HG03442 (cell line): ENCODE measurements at regions not wholly inside any gene's neighbourhood (a gene's known extent, or its start where the extent isn't known, plus 50 kb on each side); places are given as distances from the start of the nearest gene placed in this dataset.

Experiments
- ATAC-seq: cut with Tn5 transposase; IDR thresholded peaks from one replicate; pipeline ENCODE4 v1.9.1; 2021; ENCODE audit warnings: mild to moderate bottlenecking, moderate library complexity; ENCODE audit not compliant: unreplicated experiment

DNA sequence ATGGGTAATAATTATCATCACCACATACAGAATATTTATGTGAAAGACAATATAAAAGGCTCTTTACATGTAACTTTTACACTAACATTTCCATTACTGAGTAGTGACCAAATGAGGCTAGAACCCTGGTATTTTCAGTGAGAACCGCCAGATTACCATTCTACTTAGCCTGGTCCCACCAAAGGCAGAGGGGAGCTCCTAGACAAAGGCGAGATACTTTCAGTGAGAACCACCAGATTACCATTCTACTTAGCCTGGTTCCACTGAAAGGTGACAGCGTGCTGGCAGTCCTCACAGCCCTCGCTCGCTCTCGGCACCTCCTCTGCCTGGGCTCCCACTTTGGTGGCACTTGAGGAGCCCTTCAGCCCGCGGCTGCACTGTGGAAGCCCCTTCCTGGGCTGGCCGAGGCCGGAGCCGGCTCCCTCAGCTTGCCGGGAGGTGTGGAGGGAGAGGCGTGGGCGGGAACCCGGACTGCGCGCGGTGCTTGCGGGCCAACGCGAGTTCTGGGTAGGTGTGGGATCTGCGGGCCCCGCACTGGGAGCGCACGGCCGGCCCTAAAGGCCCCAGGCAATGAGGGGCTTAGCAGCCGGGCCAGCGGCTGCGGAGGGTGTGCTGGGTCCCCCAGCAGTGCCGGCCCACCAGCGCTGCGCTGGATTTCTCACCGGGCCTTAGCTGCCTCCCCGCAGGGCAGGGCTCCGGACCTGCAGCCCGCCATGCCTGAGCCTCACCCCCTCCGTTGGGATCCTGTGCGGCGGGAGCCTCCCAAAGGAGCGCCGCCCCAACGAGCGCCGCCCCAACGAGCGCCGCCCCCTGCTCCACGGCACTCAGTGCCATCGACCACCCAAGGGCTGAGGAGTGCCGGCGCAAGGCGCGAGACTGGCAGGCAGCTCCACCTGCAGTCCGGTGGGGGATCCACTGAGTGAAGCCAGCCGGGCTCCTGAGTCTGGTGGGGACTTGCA, 1276.1 kb downstream of the PCDH7 start:
- ATAC-seq = no peak

DNA sequence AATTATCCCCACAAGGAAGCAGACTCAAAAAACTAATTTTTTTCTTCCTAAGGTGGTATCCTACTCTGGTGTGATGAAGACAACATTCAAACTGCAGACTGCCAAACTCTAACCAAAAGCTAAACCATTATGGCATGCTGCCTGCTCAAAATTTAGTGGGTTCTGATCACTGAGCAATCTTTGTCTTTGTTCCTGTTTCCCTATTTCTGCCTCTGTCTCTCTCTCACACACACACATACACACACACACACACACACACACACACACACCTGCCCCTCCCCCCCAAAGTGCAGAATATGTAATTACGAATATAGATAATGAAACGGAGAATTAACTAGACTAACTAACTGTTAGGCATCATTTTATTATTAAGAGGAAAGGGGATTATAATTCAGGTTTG, 1278.6 kb downstream of the PCDH7 start:
- no peak for ATAC-seq

DNA sequence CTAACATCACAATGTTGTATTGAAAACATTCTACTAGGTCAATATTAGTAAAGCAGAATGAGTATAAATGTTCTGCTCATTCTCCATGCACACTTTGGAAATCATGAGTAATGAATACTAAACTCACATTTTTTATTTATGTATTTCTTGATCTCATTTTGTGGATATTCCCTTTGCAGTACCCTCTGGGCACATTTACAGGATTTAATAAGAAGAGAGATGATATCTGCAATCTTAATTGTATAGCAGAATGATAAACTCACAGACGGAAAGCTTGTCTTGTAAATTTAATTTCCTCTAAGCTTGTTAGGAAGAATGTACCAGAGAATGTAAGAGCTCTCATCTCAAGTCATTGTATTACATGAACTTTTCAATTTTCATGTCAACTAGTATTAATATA, 1279.7 kb downstream of the PCDH7 start:
- ATAC-seq = no peak

DNA sequence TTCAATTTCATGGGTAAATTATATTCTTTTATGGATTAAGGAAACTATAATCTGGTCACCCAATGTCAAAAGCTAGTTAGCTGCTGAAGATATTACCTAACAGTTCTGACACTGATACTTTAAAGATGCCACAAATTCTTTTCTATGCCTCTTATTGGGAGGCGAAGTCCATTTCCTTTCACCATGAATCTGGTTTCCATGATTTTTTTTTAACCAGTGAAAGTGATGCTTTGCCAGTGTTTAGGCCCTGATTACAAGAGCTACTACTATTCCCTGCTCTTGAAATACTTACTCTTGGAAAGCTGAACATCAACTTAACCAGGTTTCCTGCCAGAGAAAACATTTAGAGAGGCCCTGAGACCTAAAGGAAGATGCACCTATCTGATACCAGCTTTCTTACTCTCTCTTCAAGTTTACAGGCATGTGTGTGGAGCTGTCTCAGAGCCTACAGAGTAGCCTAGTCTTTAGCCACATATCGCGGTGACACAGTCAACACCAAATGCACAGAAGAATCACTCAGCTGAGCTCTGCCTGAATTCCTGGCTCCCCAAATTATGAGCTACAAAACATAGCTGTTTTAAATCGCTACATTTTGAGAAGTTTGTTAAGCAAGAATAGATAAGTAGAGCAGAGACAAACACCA, 1280.8 kb downstream of the PCDH7 start:
- no peak for ATAC-seq

DNA sequence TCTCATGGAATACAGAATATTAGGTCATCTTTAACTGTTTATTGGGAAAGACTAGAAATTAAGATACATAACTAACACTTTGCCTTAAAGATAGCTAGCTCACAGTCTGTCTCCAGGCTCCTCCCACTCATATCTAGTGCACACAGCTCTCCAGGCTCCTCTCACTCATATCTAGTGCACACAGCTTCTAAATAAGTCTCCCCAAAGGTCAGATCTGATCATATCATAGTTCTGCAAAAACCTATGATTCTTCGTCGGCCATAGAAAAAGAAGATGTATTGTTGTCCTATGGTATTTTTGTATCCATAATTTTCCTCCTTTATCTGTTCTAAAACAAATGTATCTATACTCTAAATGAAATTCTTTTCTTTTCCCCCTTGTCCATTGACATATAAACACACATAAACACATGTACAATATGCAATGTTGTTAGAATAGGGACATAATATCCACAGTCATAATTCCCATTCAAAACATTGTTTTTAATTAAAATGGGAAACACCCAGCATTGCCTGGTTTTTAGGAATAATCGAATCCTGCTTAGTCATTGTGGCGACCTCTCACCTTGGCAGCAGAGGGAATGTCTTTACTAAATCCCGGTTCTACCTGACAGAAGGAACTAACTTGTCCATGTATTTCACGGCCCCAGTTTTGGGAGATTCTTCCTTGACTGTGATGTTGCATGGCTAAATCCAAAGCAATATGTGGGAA, 1282.0 kb downstream of the PCDH7 start:
- ATAC-seq = no peak

DNA sequence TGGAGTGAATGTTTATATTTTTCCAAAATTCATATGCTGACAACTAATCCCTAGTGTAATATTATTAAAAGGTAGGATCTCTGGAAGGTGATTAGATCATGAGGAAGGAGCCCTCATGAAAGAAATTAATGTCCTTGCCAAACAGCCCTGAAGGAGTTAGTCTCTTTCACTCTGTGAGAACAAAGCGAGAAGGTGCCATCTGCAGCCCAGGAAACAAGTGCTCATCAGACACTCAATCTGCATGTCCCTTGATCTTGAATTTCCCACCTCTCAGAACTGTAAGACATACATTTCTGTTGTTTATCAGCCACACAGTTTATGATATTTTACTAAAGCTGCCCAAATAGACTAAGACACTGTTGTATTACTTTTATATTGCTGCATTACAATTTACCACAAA, 1283.4 kb downstream of the PCDH7 start:
- no peak for ATAC-seq

DNA sequence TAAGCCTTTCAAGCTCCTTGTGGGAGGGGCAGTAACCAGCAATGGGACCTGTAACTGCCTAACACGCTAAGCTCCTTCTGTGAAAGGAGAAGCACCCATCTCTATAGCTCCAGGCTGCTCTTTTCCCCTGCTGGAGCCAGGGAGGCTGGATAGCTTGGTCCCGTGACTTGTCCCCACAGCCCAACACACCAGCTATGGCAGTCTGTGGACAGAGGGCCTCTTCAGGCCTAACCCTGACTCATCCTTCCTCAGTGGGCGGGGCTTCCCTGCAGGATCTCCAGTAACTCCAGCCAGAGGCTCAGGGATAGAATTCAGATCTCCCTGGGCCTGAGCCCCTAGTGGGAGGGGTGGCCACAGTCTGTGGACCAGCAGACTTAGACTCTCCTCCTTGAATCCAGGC, 1290.1 kb downstream of the PCDH7 start:
- ATAC-seq = no peak

DNA sequence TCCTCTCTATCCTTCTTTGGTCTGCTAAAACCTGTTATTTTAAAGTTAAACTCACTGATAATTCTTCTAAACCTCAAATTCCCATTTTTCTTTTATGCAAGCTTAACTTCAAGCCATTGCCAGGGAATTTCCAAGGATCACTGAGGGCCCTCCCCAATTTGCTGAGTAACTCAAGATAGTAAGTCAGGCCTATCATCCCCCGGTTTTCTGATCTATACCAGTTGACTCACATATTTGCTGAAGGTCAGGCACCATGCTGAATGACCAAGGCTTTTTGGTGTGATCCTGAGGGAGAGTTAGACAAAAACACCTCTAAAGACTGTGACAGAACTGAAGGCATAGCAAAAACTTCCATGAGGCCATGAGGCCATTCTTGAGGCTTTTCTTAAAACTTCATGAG, 1301.9 kb downstream of the PCDH7 start:
- no peak for ATAC-seq

DNA sequence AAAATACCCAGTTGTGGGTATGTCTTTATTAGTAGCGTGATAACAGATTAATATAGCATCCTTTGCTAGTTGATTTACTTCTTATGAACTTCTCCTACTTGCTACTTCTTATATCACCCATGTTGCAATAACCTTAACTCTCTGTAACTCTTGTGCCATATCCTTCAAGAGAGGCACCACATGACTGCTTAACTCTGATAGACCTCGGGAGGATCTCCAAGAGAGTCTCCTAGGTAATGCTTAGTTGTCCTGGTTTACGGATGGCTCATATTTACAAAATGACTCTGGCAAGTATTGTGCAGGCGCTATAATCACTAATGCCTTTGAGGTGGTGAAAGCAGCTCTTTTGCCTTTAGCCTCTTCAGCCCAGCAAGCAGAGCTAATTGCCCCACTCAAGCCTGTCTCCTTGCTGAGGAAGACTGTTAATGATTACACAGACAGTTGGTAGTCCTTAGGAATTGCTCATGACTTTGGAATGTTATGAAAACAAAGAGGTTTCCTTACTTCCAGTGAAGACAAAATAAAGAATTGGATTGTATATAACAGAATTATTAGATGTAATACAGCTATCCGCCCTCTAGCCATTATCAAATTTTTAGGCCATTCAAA, 1305.8 kb downstream of the PCDH7 start:
- ATAC-seq = no peak

DNA sequence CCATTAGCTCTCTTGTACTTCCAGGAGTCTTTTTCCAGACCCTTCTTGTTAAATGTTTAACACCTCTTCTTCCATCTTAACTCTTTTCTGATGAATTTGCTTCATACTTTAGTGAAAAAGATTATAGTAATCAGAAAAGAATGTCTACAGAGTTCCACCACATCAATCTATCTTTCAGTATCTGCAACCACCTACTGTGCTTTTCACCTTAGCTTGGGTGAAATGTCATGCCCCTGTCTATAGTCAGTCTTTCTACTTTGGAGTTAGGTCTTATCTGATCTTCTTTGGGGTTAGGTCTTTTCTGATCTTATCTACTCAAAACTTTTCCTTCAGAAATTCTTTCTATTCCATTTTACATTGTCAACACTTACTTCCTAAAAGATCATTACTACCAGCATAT, 1310.2 kb downstream of the PCDH7 start:
- ATAC-seq = no peak

DNA sequence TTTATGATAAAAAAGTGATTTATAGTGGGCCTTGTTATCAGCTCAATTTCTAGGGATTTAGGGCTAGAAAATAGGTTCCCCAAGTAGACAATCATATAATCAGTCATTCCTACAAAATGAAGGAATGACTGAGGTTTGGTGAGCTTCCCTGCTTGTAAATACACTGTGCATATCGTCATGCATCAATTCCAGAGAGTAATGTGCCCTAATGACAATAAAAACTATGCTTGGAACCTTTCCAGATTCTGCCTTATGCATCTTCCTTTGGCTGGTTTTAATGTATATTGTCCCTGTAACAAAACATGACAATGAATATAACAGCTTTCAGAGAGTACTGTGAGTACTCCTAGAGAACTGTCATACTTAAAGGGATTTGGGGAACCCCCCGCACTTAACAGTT, 1310.9 kb downstream of the PCDH7 start:
- ATAC-seq = no peak

DNA sequence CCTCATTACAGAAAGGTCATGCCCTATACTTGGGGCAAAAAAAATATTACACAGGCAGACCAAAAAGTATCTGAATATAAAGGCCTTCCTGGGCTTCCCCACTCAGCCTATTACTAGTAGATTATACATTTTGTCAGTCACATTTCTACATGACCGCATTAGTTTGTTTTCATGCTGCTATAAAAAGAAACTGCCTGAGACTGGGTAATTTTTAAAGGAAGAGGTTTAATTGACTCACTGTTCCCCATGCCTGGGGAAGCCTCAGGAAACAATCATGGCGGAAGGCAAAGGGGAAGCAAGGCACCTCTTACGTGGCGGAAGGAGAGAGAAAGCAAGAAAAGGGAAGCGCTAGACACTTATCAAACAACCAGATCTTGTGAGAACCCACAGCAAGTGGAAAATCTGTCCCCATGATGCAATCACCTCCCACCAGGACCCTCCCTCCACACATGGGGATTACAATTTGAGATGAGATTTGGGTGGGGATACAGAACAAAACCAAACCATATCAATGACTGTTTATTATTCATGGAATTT, 1312.0 kb downstream of the PCDH7 start:
- no peak for ATAC-seq

DNA sequence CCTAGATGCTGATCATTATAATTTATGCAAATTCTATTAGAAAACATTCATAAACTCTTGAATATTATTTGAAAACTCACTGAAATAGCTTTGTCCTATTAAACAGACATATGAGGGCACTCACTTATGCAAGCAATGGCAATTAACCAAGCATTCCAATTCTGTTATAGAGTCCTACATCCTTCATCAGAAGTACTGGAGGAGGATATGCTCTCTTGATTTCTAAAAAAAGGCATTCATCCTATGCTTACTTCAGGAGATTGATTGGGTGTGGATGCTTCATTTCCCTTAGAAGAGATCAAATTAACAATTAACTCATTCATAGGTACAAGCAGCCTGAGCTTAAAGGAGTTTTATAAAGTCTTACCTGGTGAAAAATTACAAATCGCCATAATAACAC, 1317.2 kb downstream of the PCDH7 start:
- ATAC-seq = no peak

DNA sequence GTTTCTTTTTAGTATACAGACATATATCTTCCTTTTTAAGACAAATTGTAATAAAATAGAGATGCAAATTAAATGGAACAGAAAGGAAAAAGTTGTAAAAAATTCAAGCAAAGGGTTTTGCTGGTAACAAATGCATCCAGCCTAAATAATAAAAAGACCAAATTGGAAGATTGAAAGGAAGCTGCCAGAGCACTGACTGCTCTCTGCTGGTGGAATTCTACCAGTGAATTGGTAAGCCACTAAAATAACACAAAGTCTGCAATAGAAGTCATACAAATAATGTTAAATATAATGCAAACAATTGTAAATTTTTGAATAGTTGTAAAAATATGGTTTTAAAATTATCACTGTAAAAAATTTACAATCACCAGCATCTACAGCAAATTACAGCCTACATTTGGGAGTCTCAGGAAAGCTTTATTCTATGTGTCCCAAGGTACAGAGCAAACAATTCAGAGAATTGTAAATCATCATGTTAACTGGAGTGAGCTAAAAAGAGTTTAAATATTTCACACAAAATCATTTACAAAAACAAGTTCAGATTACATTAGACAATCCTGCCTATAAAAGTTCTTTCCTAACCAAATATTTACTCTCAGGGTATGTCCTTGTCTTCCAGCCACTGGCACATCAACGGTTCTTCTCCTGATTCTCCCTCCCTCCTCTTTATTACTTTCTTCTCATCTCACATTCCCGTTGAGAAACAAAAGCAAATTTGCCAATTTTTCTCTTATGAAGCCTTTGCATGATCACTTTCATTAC, 1322.5 kb downstream of the PCDH7 start:
- ATAC-seq = no peak

DNA sequence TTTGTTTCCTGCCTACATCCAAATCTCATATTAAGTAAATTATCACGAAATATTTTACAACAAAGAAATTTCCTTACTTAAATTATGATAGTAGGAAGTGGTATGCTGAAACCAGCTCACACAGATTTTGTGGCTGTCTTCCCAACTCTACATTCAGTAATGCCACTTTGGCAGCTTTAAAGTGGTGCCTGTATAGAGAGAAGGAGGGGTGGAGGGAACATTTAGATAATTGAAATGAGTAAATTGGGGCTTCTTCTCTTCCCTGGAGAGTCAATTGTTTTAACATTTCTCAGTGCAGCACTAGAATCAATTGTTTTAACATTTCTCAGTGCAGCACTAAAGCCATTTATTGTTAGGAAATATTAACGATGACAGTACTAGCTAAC, 1323.1 kb downstream of the PCDH7 start:
- ATAC-seq = no peak

DNA sequence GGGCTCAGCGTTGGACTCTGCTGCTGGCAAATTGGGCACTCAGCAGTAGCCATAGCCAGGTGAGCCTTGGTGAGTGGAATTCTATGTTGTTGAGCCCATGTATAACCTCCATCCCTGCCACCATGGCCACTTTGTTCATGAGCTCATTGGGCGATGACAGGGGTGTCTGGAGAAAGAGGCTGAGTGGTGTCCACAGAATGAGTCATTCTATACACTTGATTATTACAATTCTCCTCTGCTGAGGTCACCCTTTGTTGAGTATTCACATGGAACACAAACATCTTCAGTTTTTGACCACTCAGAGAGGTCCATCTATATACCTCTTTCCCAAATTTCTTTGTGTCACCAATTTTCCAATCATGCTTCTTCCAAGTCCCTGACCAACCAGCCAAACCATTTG, 1341.7 kb downstream of the PCDH7 start:
- ATAC-seq = no peak

DNA sequence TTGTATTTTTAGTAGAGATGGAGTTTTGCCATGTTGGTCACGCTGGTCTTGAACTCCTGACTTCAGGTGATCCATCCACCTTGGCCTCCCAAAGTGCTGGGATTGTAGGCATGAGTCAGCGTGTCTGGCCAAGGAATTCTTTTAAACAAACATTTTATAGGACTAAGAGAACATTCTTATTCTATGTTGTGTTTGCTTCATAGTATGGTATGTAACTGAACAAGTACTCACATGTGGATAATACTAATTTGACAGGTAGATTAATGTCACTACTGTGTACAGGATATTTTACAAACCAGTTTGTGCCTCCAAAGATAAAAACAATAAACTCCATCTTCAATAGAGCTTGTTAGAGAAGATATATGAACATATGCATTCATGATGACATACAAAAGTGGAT, 1353.4 kb downstream of the PCDH7 start:
- ATAC-seq = no peak

DNA sequence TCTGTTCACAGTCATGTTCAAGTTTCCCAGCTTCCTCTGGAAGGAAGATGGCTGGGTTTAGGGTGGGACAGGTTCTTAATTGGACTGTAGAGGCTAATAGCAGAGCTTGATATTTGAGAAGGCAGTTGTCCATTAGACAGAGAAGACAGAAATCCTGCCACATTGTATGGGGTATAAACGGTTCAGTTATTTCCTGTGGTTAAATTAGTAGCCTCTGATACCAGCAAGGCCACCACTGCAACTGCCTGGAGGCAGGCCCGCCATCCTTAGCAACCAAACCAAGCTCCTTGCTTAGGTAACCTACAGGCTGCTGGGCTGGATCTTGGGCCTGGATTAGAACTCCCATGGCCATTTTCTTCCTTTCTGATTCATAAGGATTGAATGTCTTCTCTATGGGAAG, 1367.0 kb downstream of the PCDH7 start:
- no peak for ATAC-seq

DNA sequence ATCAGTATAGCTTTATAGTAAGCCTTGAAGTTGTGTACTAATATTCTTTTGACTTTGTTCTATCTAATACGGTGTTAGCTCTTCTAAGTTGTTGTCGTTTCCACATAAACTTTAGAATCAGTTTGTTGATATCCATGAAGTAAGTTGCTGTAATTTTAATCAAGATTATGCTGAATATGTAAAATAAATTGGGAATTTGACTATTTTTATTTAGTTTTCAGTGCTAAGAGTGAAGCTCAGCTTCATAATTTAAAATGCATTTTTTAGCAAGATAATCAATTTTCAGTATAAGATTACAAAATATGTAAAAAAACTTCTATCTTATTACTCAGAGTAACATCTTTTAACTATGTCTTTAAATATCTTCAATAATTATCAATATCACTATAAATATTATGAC, 1374.8 kb downstream of the PCDH7 start:
- no peak for ATAC-seq

DNA sequence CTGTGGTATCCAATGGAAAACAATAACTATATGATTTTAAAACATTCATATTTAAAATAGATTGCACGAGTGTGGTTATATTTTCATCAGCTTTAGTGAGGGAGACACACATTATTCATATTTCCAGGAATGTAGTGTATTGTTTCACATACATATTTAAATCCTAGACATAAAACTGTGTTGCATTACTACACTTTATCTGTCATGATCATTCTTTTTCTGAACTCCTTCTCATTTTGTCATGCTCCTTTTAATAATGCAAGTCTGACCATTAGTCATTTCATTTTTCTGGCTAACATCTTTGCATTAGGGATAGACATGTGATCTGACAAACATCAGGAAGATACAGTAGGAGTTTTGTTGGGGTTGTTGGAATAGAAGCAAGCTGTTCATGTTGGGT, 1382.7 kb downstream of the PCDH7 start:
- no peak for ATAC-seq
